Erythroblast (primary cell): ENCODE measurements at regions not wholly inside any gene's neighbourhood (a gene's known extent, or its start where the extent isn't known, plus 50 kb on each side); places are given as distances from the start of the nearest gene placed in this dataset.

Source experiments
- GATA1 ChIP-seq: IDR thresholded peaks from 2 replicates; pipeline ENCODE4 v1.6.1; 2011; ENCODE audit warnings: low read depth, mild to moderate bottlenecking, control low read depth, low read length, moderate library complexity
- POLR2A ChIP-seq: IDR thresholded peaks from 2 replicates; pipeline ENCODE4 v1.6.1; 2011; ENCODE audit warnings: mild to moderate bottlenecking, low read length

DNA sequence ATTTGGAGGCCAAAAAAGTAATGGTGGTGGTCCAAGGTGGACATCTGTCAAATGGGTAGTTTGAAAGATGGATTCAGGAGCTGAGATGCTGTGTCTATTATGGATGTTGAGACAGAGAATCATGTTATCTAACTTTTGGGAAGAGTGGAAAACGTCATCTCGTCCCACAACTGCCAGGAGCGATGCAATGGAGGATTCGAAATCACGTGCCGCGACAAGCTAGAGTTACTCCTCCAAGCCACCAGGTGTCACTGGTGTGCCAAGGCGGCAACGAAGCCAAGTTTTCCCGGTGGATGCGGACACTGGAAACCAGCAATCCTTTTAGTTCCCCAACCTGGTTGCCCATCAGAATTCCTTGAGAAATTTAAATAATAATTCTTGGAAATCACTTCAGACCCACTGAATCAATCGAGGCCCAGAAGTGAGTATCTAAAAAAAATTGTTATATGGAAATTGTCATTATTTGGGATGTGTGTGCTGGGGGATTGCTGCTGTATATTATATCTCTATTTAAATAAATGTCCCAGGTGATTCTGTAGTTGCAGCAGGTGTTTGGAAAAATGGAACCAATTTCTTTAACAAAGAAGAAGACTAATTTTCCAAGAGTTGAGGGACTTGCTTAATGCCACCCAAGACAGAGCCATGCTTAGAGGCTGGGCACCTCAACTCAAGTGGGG is 206.1 kb downstream of the HAPSTR1 start:
- no peak for TF ChIP-seq POLR2A
- TF ChIP-seq GATA1, result no peak
